GM12891 (cell line): ENCODE measurements at regions not wholly inside any gene's neighbourhood (a gene's known extent, or its start where the extent isn't known, plus 50 kb on each side); places are given as distances from the start of the nearest gene placed in this dataset.
"Not testable (repeated sequence)": the region's sequence is repeated elsewhere in the genome, so short reads cannot be mapped to it uniquely, and the experiment has no call there.

Source experiments
- DNase-seq: peaks from one replicate; pipeline ENCODE4 v3.0.0; 2011; ENCODE audit warnings: low spot score; ENCODE audit not compliant: insufficient read length
- FAIRE-seq: peaks from 2 replicates; lab custom pipeline; 2011; peaks lifted over from hg19 to GRCh38; lab: Jason Lieb, UNC
- PAX5 ChIP-seq: IDR thresholded peaks from 2 replicates; pipeline ENCODE4 v1.6.1; 2011; ENCODE audit warnings: low read length, moderate library complexity, mild to moderate bottlenecking; ENCODE audit not compliant: insufficient read depth, severe bottlenecking
- POLR2A ChIP-seq: IDR thresholded peaks from 2 replicates; pipeline ENCODE4 v1.6.1; 2011; ENCODE audit warnings: low read depth, low read length, control low read depth
- POLR2AphosphoS5 ChIP-seq: IDR thresholded peaks from 2 replicates; pipeline ENCODE4 v1.6.1; 2011; ENCODE audit warnings: low read depth, low read length, control low read depth
- POU2F2 ChIP-seq: IDR thresholded peaks from 2 replicates; pipeline ENCODE4 v1.6.1; 2011; ENCODE audit warnings: low read depth, mild to moderate bottlenecking, control low read depth, low read length, moderate library complexity
- SPI1 ChIP-seq: IDR thresholded peaks from 2 replicates; pipeline ENCODE4 v1.6.1; 2011; ENCODE audit warnings: low read depth, low read length, control low read depth
- TAF1 ChIP-seq: IDR thresholded peaks from 2 replicates; pipeline ENCODE4 v1.6.1; 2011; ENCODE audit warnings: low read depth, low read length, control low read depth

DNA sequence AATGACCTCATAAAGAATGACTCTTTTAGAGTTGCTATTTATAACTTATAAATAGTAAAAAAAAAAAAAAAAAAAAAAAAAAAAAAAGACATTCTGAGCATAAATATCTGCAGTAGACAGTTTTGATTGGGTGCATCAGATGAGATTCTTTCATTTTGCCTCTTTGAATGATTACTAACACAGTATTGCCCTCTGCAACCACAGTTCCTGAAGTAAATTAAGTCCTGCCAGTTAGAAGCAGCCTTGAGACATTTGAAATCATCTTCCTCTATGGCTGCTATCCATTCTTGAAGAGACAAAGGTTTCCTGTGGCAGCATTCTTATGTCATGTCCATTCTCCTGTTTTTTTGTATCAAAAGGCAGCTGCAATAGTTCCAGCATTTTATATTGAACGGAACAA is 892.4 kb upstream of the MIR17HG start:
- no peak for FAIRE-seq
- TF ChIP-seq TAF1, result no peak
- TF ChIP-seq POLR2A, result no peak
- no peak for TF ChIP-seq PAX5
- TF ChIP-seq SPI1, result no peak
- TF ChIP-seq POLR2AphosphoS5, result no peak
- TF ChIP-seq POU2F2, result no peak
- DNase-seq, result no peak

- FAIRE-seq, result no peak
- DNase-seq, result no peak
- TF ChIP-seq POLR2AphosphoS5, result no peak
- no peak for TF ChIP-seq SPI1
- no peak for TF ChIP-seq PAX5
- TF ChIP-seq TAF1, result no peak
- TF ChIP-seq POLR2A, result no peak
- TF ChIP-seq POU2F2, result no peak
These were observed 891.7 kb upstream of the MIR17HG start for GRCh38 chr13:90455823-90456222.

GRCh38 chr13:90461398-90461797 is 886.1 kb upstream of the MIR17HG start:
- no peak for FAIRE-seq
- no peak for DNase-seq
- no peak for TF ChIP-seq SPI1
- TF ChIP-seq PAX5, result no peak

DNA sequence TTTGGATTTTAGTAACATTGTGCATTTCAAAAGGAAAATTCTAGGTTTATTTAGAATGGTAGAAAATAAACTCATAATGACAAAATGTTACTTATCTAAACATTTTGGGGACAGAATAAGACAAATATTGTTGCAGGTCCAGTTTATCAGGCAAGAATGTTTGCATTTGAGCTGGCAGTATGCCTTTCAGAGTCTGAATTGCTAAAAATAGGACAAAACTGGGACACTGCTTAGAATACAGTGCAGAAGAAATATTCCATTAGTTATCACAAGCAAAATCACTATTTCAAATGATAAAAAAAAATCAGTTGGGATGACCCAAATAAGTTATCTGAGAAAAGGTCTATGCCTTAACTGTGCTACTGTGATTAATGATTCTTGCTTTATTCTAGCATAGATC is 870.3 kb upstream of the MIR17HG start:
- no peak for TF ChIP-seq SPI1
- TF ChIP-seq PAX5, result no peak
- TF ChIP-seq POLR2AphosphoS5, result no peak
- no peak for TF ChIP-seq POLR2A
- no peak for TF ChIP-seq TAF1
- FAIRE-seq, result no peak
- no peak for DNase-seq

- FAIRE-seq, result no peak
These were observed 863.6 kb upstream of the MIR17HG start for GRCh38 chr13:90483906-90484305.

GRCh38 chr13:90485436-90485835 is 862.1 kb upstream of the MIR17HG start:
- no peak for FAIRE-seq
- TF ChIP-seq POLR2AphosphoS5 (no peak), PAX5 (no peak), SPI1 (no peak), TAF1 (no peak), POU2F2 (no peak), POLR2A (no peak)
- no peak for DNase-seq

More at GRCh38 chr13:90483906-90484305, 863.6 kb upstream of the MIR17HG start:
- no peak for TF ChIP-seq TAF1
- no peak for TF ChIP-seq POU2F2
- no peak for TF ChIP-seq POLR2A
- no peak for TF ChIP-seq POLR2AphosphoS5
- no peak for TF ChIP-seq SPI1
- TF ChIP-seq PAX5, result no peak
- DNase-seq, result no peak

DNA sequence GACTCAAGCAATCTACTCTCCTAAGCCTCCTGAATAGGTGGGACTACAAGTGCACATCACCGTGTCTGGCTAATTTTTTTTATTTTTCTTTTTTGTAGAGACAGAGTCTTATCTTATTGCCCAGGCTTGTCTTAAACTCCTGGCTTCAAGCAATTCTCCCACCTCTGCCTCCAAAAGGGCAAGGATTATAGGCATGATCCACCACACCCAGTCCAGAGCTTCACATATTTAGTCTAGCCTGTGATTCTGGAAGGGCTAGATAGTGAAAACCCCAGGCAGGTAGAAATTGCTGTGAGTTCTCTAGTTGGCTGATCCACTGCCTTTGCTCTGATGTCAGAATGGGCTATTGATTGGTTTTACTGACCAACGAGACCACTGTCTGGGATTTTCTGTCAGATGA is 854.6 kb upstream of the MIR17HG start:
- FAIRE-seq (no peak), DNase-seq (no peak)
- TF ChIP-seq POU2F2 (no peak), SPI1 (no peak), TAF1 (no peak), POLR2AphosphoS5 (no peak), PAX5 (no peak), POLR2A (no peak)

GRCh38 chr13:90493667-90494066 is 853.8 kb upstream of the MIR17HG start:
- DNase-seq, result no peak
- no peak for FAIRE-seq
- TF ChIP-seq POLR2AphosphoS5 (no peak), POU2F2 (no peak), POLR2A (no peak), TAF1 (no peak), PAX5 (no peak), SPI1 (no peak)

DNA sequence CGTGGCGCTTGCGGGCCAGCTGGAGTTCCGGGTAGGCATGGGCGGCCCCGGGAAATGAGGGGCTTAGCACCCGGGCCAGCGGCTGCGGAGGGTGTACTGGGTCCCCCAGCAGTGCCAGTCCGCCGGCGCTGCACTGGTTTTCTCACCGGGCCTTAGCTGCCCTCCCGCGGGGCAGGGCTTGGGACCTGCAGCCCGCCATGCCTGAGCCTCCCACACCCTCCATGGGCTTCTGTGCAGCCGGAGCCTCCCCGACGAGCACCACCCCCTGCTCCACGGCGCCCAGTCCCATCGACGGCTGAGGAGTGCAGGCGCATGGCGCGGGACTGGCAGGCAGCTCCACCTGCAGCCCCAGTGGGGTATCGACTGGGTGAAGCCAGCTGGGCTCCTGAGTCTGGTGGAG is 852.6 kb upstream of the MIR17HG start:
- not testable (repeated sequence) for FAIRE-seq

DNA sequence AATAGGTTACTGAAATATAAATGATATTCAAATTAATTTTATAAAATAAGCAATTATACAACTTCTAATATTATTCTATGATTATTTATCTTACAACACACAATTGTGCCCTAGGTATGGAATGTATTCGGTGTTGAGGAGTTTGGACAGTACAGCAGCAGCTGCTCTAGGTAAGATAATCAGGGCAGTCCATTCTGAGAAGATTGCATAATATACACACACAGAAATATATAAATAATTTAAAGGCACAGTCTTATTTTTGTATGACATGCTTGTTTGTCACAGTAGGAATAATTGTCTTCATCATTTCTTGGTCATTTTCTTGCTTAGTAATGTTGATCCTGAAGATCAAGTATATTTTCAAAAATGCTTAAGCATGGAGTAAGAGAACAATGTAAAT is 849.4 kb upstream of the MIR17HG start:
- no peak for DNase-seq
- FAIRE-seq, result no peak
- TF ChIP-seq PAX5, result no peak
- TF ChIP-seq SPI1, result no peak
- no peak for TF ChIP-seq TAF1
- no peak for TF ChIP-seq POLR2A
- no peak for TF ChIP-seq POU2F2
- no peak for TF ChIP-seq POLR2AphosphoS5

More for the DNA sequence above, 852.6 kb upstream of the MIR17HG start:
- not testable (repeated sequence) for DNase-seq

- no peak for TF ChIP-seq POLR2A
- no peak for TF ChIP-seq POLR2AphosphoS5
- no peak for TF ChIP-seq PAX5
- no peak for TF ChIP-seq SPI1
- no peak for TF ChIP-seq POU2F2
- no peak for TF ChIP-seq TAF1
- no peak for DNase-seq
- FAIRE-seq, result no peak
These were observed 848.7 kb upstream of the MIR17HG start for GRCh38 chr13:90498816-90499215.
